Caco-2 (cell line): ENCODE measurements at regions not wholly inside any gene's neighbourhood (a gene's known extent, or its start where the extent isn't known, plus 50 kb on each side); places are given as distances from the start of the nearest gene placed in this dataset.
"Not testable (repeated sequence)": the region's sequence is repeated elsewhere in the genome, so short reads cannot be mapped to it uniquely, and the experiment has no call there.

ENCODE experiments used
- BruUV-seq: library from RNA; stranded (reverse); fragments of 400-500 nt; replicated peaks from 2 replicates; lab custom pipeline; 2021; lab: Mats Ljungman, UMichigan
- CTCF ChIA-PET: fragments of 300-600 bp; sonication (Branson Sonifier 250); formaldehyde crosslinking; loops from one replicate; lab custom pipeline; 2022; ENCODE audit warnings: antibody characterized with exemption; lab: Charles Lee
- POLR2A ChIA-PET: fragments of 300-600 bp; sonication (Branson Sonifier 250); formaldehyde crosslinking; loops from one replicate; lab custom pipeline; 2022; ENCODE audit warnings: antibody characterized with exemption; lab: Charles Lee
- DNase-seq, 2 experiments: peaks; one replicate each; pipeline versions ENCODE4 v3.0.0 to v3.0.0-alpha.2; 2020 to 2022
- H3K27me3 ChIP-seq: replicated peaks from 2 replicates; pipeline ENCODE4 v1.6.0; 2011; ENCODE audit warnings: low read length; ENCODE audit not compliant: control insufficient read depth, insufficient read depth
- H3K36me3 ChIP-seq: 2 replicates; pipeline ENCODE4 v1.5.1; 2011; ENCODE audit warnings: low read length; ENCODE audit not compliant: control insufficient read depth, insufficient read depth
- H3K4me1 ChIP-seq: fragments of 250-450 bp; sonication (Bioruptor Pico); 2 replicates; pipeline ENCODE4 v1.5.1; 2020; ENCODE audit warnings: mild to moderate bottlenecking
- H3K4me3 ChIP-seq: 2 replicates; pipeline ENCODE4 v1.5.1; 2011; ENCODE audit warnings: low read depth, mild to moderate bottlenecking, control low read depth, low read length
- H3K9me3 ChIP-seq: fragments of 250-450 bp; sonication (Bioruptor Pico); 2 replicates; pipeline ENCODE4 v1.5.1; 2020; ENCODE audit warnings: mild to moderate bottlenecking, moderate library complexity
- H3K27ac Mint-ChIP-seq: one replicate; pipeline ENCODE4 v1.8.0; 2022; ENCODE audit warnings: mixed read lengths; ENCODE audit not compliant: unreplicated experiment
- H3K27me3 Mint-ChIP-seq: one replicate; pipeline ENCODE4 v1.8.0; 2022; ENCODE audit warnings: mixed read lengths; ENCODE audit not compliant: insufficient read depth, unreplicated experiment
- H3K36me3 Mint-ChIP-seq: one replicate; pipeline ENCODE4 v1.8.0; 2022; ENCODE audit warnings: mild to moderate bottlenecking, mixed read lengths; ENCODE audit not compliant: insufficient read depth, unreplicated experiment
- H3K4me1 Mint-ChIP-seq: one replicate; pipeline ENCODE4 v1.8.0; 2022; ENCODE audit warnings: low read depth, mixed read lengths; ENCODE audit not compliant: unreplicated experiment
- H3K4me3 Mint-ChIP-seq: one replicate; pipeline ENCODE4 v1.8.0; 2022; ENCODE audit warnings: mild to moderate bottlenecking, moderate library complexity, mixed read lengths; ENCODE audit not compliant: unreplicated experiment
- H3K9me3 Mint-ChIP-seq: one replicate; pipeline ENCODE4 v1.8.0; 2022; ENCODE audit warnings: mixed read lengths; ENCODE audit not compliant: unreplicated experiment
- CTCF ChIP-seq, 2 experiments: fragments of 200-600 bp in 1 of 2; IDR thresholded peaks; 1 replicate in 1 of 2; 2 replicates in 1 of 2; pipeline versions ENCODE4 v1.5.1 to v1.8.0; 2011 to 2022; ENCODE audit warnings: antibody characterized with exemption in 1 of 2, control low read depth in 1 of 2, inconsistent platforms in 1 of 2, low read depth in 1 of 2, low read length in 1 of 2, mild to moderate bottlenecking in 1 of 2, moderate library complexity in 1 of 2; ENCODE audit not compliant: insufficient read depth in 1 of 2, severe bottlenecking in 1 of 2, unreplicated experiment in 1 of 2
- intact Hi-C: fragments of 100-400 bp; cut with micrococcal nuclease; formaldehyde crosslinking; loops from one replicate; pipeline ENCODE4 v1.10.0; 2022; ENCODE audit not compliant: unreplicated experiment

GRCh38 chr1:14350197-14350596, 248.3 kb upstream of the KAZN start:
- no peak for TF ChIP-seq CTCF (IDR thresholded peaks at IDR 0.05; ENCODE audit: insufficient read depth in 1 of 2, low read depth in 1 of 2, low read length in 1 of 2, severe bottlenecking in 1 of 2, unreplicated experiment in 1 of 2)
- POLR2A ChIA-PET = no interaction called here
- intact Hi-C loops = no loop called here
- H3K4me1 ChIP-seq = no peaks in the 10 kb centered on the region
- CTCF ChIA-PET = no interaction called here
- DNase-seq = no peak
- H3K27ac Mint-ChIP-seq = no peak overlapping the region
- no peaks in the 10 kb centered on the region for H3K9me3 Mint-ChIP-seq
- no peaks in the 10 kb centered on the region for H3K27me3 ChIP-seq
- no peak overlapping the region for H3K4me3 Mint-ChIP-seq
- H3K27me3 Mint-ChIP-seq = no peaks in the 10 kb centered on the region
- no peaks in the 10 kb centered on the region for H3K36me3 Mint-ChIP-seq
- H3K4me1 Mint-ChIP-seq = no peaks in the 10 kb centered on the region
- no peaks in the 10 kb centered on the region for H3K9me3 ChIP-seq
- no peaks in the 10 kb centered on the region for H3K36me3 ChIP-seq
- no TSS peak for BruUV-seq
- H3K4me3 ChIP-seq = no peak overlapping the region

- no peaks in the 10 kb centered on the region for H3K27me3 ChIP-seq
- POLR2A ChIA-PET = no interaction called here
- BruUV-seq = no TSS peak
- Mint-ChIP-seq H3K4me1 (no peaks in the 10 kb centered on the region), H3K27me3 (no peaks in the 10 kb centered on the region), H3K4me3 (no peak overlapping the region), H3K9me3 (no peaks in the 10 kb centered on the region), H3K27ac (no peak overlapping the region), H3K36me3 (no peaks in the 10 kb centered on the region)
- TF ChIP-seq CTCF (IDR thresholded peaks at IDR 0.05; ENCODE audit: insufficient read depth in 1 of 2, low read depth in 1 of 2, low read length in 1 of 2, severe bottlenecking in 1 of 2, unreplicated experiment in 1 of 2) = no peak
- intact Hi-C loops = no loop called here
- CTCF ChIA-PET = no interaction called here
- no peaks in the 10 kb centered on the region for H3K4me1 ChIP-seq
- no peaks in the 10 kb centered on the region for H3K36me3 ChIP-seq
- H3K4me3 ChIP-seq = no peak overlapping the region
- H3K9me3 ChIP-seq = no peaks in the 10 kb centered on the region
- no peak for DNase-seq
Observed at GRCh38 chr1:14352897-14353296, 245.6 kb upstream of the KAZN start.

- H3K4me3 Mint-ChIP-seq, H3K27ac Mint-ChIP-seq, H3K36me3 Mint-ChIP-seq, intact Hi-C loops, H3K4me3 ChIP-seq, H3K27me3 Mint-ChIP-seq, H3K4me1 ChIP-seq, H3K36me3 ChIP-seq, H3K27me3 ChIP-seq, H3K9me3 Mint-ChIP-seq, POLR2A ChIA-PET, BruUV-seq, H3K9me3 ChIP-seq, DNase-seq, H3K4me1 Mint-ChIP-seq, CTCF ChIA-PET: not testable (repeated sequence)
Observed at GRCh38 chr1:14361005-14361404, 237.5 kb upstream of the KAZN start.

- BruUV-seq = no TSS peak
- H3K36me3 ChIP-seq = no peaks in the 10 kb centered on the region
- no peak for TF ChIP-seq CTCF (IDR thresholded peaks at IDR 0.05; ENCODE audit: insufficient read depth in 1 of 2, low read depth in 1 of 2, low read length in 1 of 2, severe bottlenecking in 1 of 2, unreplicated experiment in 1 of 2)
- Mint-ChIP-seq H3K4me1 (no peaks in the 10 kb centered on the region), H3K4me3 (no peak overlapping the region), H3K27me3 (no peaks in the 10 kb centered on the region), H3K36me3 (no peaks in the 10 kb centered on the region), H3K27ac (no peak overlapping the region), H3K9me3 (peaks cover 9% of the 10 kb centered on the region)
- POLR2A ChIA-PET = no interaction called here
- no peak for DNase-seq
- H3K4me3 ChIP-seq = no peak overlapping the region
- H3K27me3 ChIP-seq = no peaks in the 10 kb centered on the region
- H3K4me1 ChIP-seq = no peaks in the 10 kb centered on the region
- no peaks in the 10 kb centered on the region for H3K9me3 ChIP-seq
- CTCF ChIA-PET = no interaction called here
- intact Hi-C loops = no loop called here
Observed at GRCh38 chr1:14362331-14362730, 236.2 kb upstream of the KAZN start.
